B cell (primary cell): ENCODE measurements at regions not wholly inside any gene's neighbourhood (a gene's known extent, or its start where the extent isn't known, plus 50 kb on each side); places are given as distances from the start of the nearest gene placed in this dataset.

Experiments
- EZH2 ChIP-seq: IDR thresholded peaks from 2 replicates; pipeline ENCODE4 v1.6.1; 2012; ENCODE audit warnings: borderline replicate concordance, low read depth, mild to moderate bottlenecking, moderate library complexity, low read length; ENCODE audit not compliant: insufficient read depth, poor library complexity, severe bottlenecking
- TF ChIP-seq, protein P1 (sequence below): fragments of 200-600 bp; IDR thresholded peaks from one replicate; pipeline ENCODE4 v1.8.0; 2022; ENCODE audit warnings: antibody characterized with exemption, mild to moderate bottlenecking

DNA sequence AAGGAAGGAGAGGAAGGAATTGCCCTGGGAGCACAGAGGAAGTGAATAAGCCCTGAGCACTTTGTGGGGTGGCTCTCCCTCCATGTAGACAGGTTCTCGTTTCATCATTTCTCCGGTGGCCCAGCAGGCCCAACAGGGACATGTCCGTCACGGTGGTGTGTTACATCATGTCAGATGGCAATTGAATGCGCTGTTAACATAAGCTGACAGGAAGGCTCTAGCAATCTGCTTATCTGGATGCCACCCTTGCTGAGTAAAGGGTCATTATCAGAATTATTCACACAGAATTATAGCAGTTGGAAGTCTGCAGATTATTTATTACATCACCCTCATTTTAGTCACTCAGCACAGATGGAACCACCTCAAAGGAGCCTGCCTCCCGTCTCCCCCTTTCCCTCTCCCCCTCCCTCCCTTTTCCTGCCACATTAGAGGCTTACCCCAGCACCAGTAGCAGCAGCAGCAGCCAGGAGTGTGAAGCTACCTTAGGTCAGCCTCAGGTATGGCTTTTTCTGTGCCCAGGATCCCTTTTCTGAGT lies 124.3 kb upstream of the TRIM2 start:
- TF ChIP-seq, protein P1, sequence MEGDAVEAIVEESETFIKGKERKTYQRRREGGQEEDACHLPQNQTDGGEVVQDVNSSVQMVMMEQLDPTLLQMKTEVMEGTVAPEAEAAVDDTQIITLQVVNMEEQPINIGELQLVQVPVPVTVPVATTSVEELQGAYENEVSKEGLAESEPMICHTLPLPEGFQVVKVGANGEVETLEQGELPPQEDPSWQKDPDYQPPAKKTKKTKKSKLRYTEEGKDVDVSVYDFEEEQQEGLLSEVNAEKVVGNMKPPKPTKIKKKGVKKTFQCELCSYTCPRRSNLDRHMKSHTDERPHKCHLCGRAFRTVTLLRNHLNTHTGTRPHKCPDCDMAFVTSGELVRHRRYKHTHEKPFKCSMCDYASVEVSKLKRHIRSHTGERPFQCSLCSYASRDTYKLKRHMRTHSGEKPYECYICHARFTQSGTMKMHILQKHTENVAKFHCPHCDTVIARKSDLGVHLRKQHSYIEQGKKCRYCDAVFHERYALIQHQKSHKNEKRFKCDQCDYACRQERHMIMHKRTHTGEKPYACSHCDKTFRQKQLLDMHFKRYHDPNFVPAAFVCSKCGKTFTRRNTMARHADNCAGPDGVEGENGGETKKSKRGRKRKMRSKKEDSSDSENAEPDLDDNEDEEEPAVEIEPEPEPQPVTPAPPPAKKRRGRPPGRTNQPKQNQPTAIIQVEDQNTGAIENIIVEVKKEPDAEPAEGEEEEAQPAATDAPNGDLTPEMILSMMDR, result no peak
- no peak for TF ChIP-seq EZH2
